ENCODE measurements at regions not wholly inside any gene's neighbourhood (a gene's known extent, or its start where the extent isn't known, plus 50 kb on each side); places are given as distances from the start of the nearest gene placed in this dataset.

DNA sequence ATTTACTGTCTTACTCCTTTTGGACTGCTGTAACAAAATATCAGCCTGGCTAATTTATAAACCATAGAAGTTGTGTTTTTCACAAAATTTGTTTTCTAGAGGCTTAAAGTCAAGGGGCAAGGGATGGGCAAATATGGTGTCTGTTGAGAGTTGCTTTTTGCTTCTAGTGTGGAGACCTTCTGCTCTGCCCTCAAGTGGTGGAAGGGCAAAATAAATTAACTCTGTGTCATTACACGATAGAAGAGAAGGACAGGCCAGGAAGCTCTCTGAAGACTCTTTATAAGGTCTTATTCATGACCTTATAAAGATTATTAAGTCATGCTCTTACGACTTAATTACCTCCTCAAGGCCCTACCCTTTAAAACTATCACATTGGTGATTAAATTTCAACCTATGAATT is 181.2 kb upstream of the LRATD1 start:
- TF ChIP-seq, protein P1, sequence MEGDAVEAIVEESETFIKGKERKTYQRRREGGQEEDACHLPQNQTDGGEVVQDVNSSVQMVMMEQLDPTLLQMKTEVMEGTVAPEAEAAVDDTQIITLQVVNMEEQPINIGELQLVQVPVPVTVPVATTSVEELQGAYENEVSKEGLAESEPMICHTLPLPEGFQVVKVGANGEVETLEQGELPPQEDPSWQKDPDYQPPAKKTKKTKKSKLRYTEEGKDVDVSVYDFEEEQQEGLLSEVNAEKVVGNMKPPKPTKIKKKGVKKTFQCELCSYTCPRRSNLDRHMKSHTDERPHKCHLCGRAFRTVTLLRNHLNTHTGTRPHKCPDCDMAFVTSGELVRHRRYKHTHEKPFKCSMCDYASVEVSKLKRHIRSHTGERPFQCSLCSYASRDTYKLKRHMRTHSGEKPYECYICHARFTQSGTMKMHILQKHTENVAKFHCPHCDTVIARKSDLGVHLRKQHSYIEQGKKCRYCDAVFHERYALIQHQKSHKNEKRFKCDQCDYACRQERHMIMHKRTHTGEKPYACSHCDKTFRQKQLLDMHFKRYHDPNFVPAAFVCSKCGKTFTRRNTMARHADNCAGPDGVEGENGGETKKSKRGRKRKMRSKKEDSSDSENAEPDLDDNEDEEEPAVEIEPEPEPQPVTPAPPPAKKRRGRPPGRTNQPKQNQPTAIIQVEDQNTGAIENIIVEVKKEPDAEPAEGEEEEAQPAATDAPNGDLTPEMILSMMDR (IDR thresholded peaks at IDR 0.05 in 4 of 5, conservative IDR thresholded peaks at IDR 0.05 in 1 of 5): no peak
- TF ChIP-seq POLR2A (IDR thresholded peaks at IDR 0.05): no peak

Data from gastrocnemius medialis (tissue), 4 donors.